Heart right ventricle (tissue), 16 donors: ENCODE measurements at regions not wholly inside any gene's neighbourhood (a gene's known extent, or its start where the extent isn't known, plus 50 kb on each side); places are given as distances from the start of the nearest gene placed in this dataset.

Experiments
- ATAC-seq, 8 donors: fragments of 200-7000 bp; cut with Tn5 transposase; one replicate each; pipeline ENCODE4 v1.9.1; 2020; ENCODE audit warnings: mild to moderate bottlenecking in 8 of 8, moderate library complexity in 8 of 8, moderate number of reproducible peaks in 1 of 8
- DNase-seq, 2 donors: peaks; one replicate each; pipeline ENCODE4 v3.0.0-alpha.2; 2020
- H3K27ac ChIP-seq, 10 donors: fragments of 200-600 bp; sonication (generic) in 2 of 10; one replicate each; pipeline versions ENCODE4 v1.5.0 to v1.8.0; 2020 to 2022; ENCODE audit warnings: mild to moderate bottlenecking in 3 of 10
- H3K27me3 ChIP-seq, 7 donors: fragments of 200-600 bp; one replicate each; pipeline ENCODE4 v1.8.0; 2021 to 2022; ENCODE audit warnings: mild to moderate bottlenecking in 2 of 7
- H3K36me3 ChIP-seq, 9 donors: fragments of 200-600 bp; sonication (generic) in 1 of 9; one replicate each; pipeline versions ENCODE4 v1.5.0 to v1.8.0; 2020 to 2022; ENCODE audit warnings: mild to moderate bottlenecking in 2 of 9
- H3K4me1 ChIP-seq, 9 donors: fragments of 200-600 bp; sonication (generic) in 1 of 9; one replicate each; pipeline versions ENCODE4 v1.5.0 to v1.8.0; 2020 to 2022; ENCODE audit warnings: mild to moderate bottlenecking in 4 of 9
- H3K4me3 ChIP-seq, 10 donors: fragments of 200-600 bp; sonication (generic) in 2 of 10; one replicate each; pipeline versions ENCODE4 v1.5.0 to v1.8.0; 2020 to 2022; ENCODE audit warnings: mild to moderate bottlenecking in 7 of 10, moderate library complexity in 2 of 10
- H3K9me3 ChIP-seq, 11 donors: fragments of 200-600 bp in 10 of 11; sonication (generic) in 2 of 11; one replicate each; pipeline versions ENCODE4 v1.5.0 to v1.8.0; 2013 to 2022; ENCODE audit warnings: mild to moderate bottlenecking in 2 of 11, control low read depth in 1 of 11, moderate library complexity in 1 of 11
- WGBS, 2 donors: extraction: QIAGEN DNeasy Blood & Tissue Kit; methylation state at CpG; one replicate each; pipeline ENCODE4 v1.1.7; 2013; ENCODE audit warnings: inconsistent platforms in 1 of 2; 5-methylcytosine and 5-hydroxymethylcytosine counted together
- intact Hi-C, 10 donors: fragments of 100-400 bp; cut with DNase I; formaldehyde crosslinking; loops; one replicate each; pipeline versions ENCODE4 v1.11.1 to v1.14.2; 2022
- TF ChIP-seq, protein P1 (sequence below), 9 donors: fragments of 200-600 bp; sonication (generic) in 2 of 9; IDR thresholded peaks; one replicate each; pipeline versions ENCODE4 v1.5.0 to v1.8.0; 2021 to 2022; ENCODE audit warnings: antibody characterized with exemption in 9 of 9, mild to moderate bottlenecking in 5 of 9, moderate library complexity in 1 of 9
- donor health status: Arrhythmogenic right ventricular cardiomyopathy.
- donor health status: ischemic (EF 13 %, LVEDD 7.1; RV severe dilation, severe dysfunction).
- donor health status: healthy with polysubstance abuse.
- donor health status: DM: no; HTN: yes; CAD: no.
- donor health status: DM: no; HTN: no; CAD: no.
- donor health status: ischemic (EF 25% LVEDD 6.9; RV normal size, moderate dysfunction).
- donor health status: ischemic (EF 25% LVEDD 5.7; RV mildly dilated, moderate dysfunction).
- donor health status: healthy.
- donor health status: DM: yes; HTN: yes; CAD: no.
- donor health status: Ischemic cardiomyopathy.
- donor health status: ischemic (EF 35%, LVEDD 5.7; RV mildly dilated, moderate dysfunction).
- donor health status: nonischemic (EF 11% LVEDD 7.7; RV severe dilation, severe dysfunction).
- donor health status: DM: yes; HTN: yes; CAD: no.
- donor health status: PGD.
- donor health status: ischemic (EF 29% LVEDD 5.4; RV normal size, mild dysfunction).
- donor health status: nonischemic (EF 23%, LVEDD 6.1; RV moderate dilation, normal function).

DNA sequence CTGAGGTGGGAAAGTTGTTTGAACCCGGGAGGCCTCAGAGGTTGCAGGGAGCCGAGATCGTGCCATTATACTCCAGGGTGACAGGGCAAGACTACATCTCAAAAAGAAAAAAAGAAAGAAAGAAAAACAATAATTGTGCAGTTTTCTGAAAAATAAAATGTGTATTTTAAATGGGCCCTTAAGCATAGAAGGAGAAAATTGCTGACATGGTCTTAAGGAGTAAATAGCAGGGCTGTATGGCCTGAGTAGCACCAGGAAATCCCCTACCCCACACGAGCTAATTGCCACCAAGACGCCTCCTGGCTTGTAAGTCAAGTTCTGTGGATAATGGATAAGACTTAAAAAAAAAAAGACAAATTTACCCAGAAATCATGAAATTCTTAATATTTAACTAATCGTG is 271.4 kb upstream of the NCKAP5 start:
- intact Hi-C loops, result loop anchor here in 5 of 10 donors (5.0 to 10.0 kb wide), 3 partner anchors 275 to 1295 kb away; partner anchors contain the start of gene NCKAP5 (in 2 of the 5)
- DNase-seq, result no peak
- WGBS, 2 donors, result 93 to 95% methylated on average over 6 of the region's 6 CpGs

DNA sequence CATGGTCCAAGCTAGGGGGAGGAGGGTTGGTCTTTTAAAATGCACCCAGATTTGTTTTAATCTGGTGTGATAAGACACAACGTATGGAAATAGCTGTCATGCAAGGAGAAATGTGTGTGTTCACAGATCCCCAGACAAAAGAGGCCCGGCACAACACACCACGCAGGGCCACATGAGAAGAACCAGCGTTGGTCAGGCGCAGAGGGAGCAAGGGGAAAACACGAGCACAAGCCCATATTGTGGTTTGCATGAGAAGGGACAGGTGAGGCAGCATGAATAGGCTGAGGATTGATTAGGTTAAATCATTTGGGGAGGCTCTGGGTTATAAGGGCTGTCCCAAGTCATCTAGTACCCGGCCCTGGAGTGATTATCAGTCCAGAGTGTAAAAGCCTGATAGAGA is 272.5 kb upstream of the NCKAP5 start:
- Histone ChIP-seq H3K27ac (no peak overlapping the region), H3K4me3 (no peak overlapping the region), H3K4me1 (peaks cover 0 to 16% (median 7%) of the 10 kb centered on the region in 9 donors), H3K9me3 (no peaks in the 10 kb centered on the region), H3K36me3 (no peaks in the 10 kb centered on the region), H3K27me3 (no peaks in the 10 kb centered on the region)
- no peak for DNase-seq
- intact Hi-C loops, result loop anchor here in 5 of 10 donors (5.0 to 10.0 kb wide), 3 partner anchors 276 to 1296 kb away; partner anchors contain the start of gene NCKAP5 (in 2 of the 5)
- ATAC-seq, result no peak
- WGBS, 2 donors, result 90 to 94% methylated on average over 7 of the region's 7 CpGs
- TF ChIP-seq, protein P1, sequence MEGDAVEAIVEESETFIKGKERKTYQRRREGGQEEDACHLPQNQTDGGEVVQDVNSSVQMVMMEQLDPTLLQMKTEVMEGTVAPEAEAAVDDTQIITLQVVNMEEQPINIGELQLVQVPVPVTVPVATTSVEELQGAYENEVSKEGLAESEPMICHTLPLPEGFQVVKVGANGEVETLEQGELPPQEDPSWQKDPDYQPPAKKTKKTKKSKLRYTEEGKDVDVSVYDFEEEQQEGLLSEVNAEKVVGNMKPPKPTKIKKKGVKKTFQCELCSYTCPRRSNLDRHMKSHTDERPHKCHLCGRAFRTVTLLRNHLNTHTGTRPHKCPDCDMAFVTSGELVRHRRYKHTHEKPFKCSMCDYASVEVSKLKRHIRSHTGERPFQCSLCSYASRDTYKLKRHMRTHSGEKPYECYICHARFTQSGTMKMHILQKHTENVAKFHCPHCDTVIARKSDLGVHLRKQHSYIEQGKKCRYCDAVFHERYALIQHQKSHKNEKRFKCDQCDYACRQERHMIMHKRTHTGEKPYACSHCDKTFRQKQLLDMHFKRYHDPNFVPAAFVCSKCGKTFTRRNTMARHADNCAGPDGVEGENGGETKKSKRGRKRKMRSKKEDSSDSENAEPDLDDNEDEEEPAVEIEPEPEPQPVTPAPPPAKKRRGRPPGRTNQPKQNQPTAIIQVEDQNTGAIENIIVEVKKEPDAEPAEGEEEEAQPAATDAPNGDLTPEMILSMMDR (IDR thresholded peaks at IDR 0.05), result no peak

More for the DNA sequence above, 271.4 kb upstream of the NCKAP5 start:
- H3K4me1 ChIP-seq, result peaks cover 0 to 16% (median 7%) of the 10 kb centered on the region in 9 donors
- no peaks in the 10 kb centered on the region for H3K27me3 ChIP-seq
- no peak for ATAC-seq
- H3K36me3 ChIP-seq, result no peaks in the 10 kb centered on the region
- TF ChIP-seq, protein P1 (IDR thresholded peaks at IDR 0.05), result no peak
- H3K4me3 ChIP-seq, result no peak overlapping the region
- H3K9me3 ChIP-seq, result no peaks in the 10 kb centered on the region
- H3K27ac ChIP-seq, result no peak overlapping the region

DNA sequence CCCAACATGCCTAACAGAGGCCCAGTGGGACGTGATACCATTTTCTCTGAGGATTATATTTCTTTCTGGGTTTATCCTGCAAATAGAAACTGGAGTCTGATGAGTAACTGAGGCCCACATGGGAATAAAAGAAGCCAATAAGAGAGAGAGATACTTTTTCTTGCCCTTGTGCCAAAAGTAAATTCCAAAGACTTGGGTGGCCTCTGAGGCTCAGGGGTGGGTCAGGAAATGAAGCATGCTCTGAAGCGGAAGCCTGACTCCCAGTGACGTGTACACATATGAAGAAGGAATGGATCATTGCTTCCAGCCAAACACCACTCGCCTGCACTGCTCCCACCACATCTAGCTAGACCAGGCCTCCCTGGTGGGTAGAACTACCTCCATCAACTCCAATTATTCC is 273.6 kb upstream of the NCKAP5 start:
- no peaks in the 10 kb centered on the region for H3K9me3 ChIP-seq
- no peak overlapping the region for H3K4me3 ChIP-seq
- peak; percentile 62 to 87 (median 66) for ATAC-seq
- peak overlapping the region in 6 of 10 donors; percentile 8 to 56 (median 30) for H3K27ac ChIP-seq
- peak in 1 of 2 donors; percentile 16 for DNase-seq
- intact Hi-C loops, result loop anchor here in 6 of 10 donors (2.0 to 10.0 kb wide), 4 partner anchors 277 to 1297 kb away; partner anchors contain the start of gene NCKAP5 (in 2 of the 6)
- WGBS, 2 donors, result 44 to 51% methylated on average over 4 of the region's 4 CpGs
- TF ChIP-seq, protein P1 (IDR thresholded peaks at IDR 0.05), result no peak
- peaks cover 0 to 16% (median 7%) of the 10 kb centered on the region in 9 donors for H3K4me1 ChIP-seq
- no peaks in the 10 kb centered on the region for H3K27me3 ChIP-seq
- H3K36me3 ChIP-seq, result no peaks in the 10 kb centered on the region

DNA sequence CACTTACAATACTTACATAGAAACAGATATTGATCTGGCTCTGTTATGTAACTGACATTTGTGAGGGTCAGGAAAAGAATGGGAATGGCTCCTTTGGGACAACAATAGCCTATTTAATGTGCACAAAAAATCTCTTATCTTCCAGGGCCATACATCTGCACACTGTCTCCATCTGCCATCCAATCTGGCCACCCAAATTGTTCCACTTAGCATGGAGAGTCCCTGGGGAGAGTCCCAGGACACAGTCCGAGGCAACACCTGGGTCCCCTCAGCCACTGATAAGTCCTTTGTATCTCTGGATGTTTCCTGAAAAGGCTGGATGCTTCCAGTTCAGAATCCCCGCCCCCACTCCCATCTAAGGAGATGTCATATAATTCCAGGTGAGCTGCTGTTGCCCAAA is 274.2 kb upstream of the NCKAP5 start:
- Histone ChIP-seq H3K27ac (peak overlapping the region in 5 of 10 donors; percentile 8 to 56 (median 17)), H3K4me1 (peaks cover 0 to 16% (median 7%) of the 10 kb centered on the region in 9 donors), H3K36me3 (no peaks in the 10 kb centered on the region), H3K27me3 (no peaks in the 10 kb centered on the region), H3K9me3 (no peaks in the 10 kb centered on the region), H3K4me3 (no peak overlapping the region)
- intact Hi-C loops, result loop anchor here in 6 of 10 donors (2.0 to 10.0 kb wide), 4 partner anchors 278 to 1298 kb away; partner anchors contain the start of gene NCKAP5 (in 2 of the 6)
- DNase-seq (no peak), ATAC-seq (peak in 1 of 8 donors; percentile 8)
- TF ChIP-seq, protein P1 (IDR thresholded peaks at IDR 0.05), result no peak
- 58 to 73% methylated on average over 2 of the region's 2 CpGs for WGBS, 2 donors
